Astrocyte (in vitro differentiated cells and primary cell): ENCODE measurements at regions not wholly inside any gene's neighbourhood (a gene's known extent, or its start where the extent isn't known, plus 50 kb on each side); places are given as distances from the start of the nearest gene placed in this dataset.

Source experiments
- EZH2 ChIP-seq: IDR thresholded peaks from 2 replicates; pipeline ENCODE4 v1.6.1; 2012; ENCODE audit warnings: mild to moderate bottlenecking, low read length, inconsistent platforms; ENCODE audit not compliant: insufficient read depth
- TF ChIP-seq, protein P1 (sequence below): IDR thresholded peaks from 2 replicates; pipeline ENCODE4 v1.5.1; 2011; ENCODE audit warnings: low read depth, mild to moderate bottlenecking, inconsistent platforms, low read length, moderate library complexity; ENCODE audit not compliant: insufficient read depth

DNA sequence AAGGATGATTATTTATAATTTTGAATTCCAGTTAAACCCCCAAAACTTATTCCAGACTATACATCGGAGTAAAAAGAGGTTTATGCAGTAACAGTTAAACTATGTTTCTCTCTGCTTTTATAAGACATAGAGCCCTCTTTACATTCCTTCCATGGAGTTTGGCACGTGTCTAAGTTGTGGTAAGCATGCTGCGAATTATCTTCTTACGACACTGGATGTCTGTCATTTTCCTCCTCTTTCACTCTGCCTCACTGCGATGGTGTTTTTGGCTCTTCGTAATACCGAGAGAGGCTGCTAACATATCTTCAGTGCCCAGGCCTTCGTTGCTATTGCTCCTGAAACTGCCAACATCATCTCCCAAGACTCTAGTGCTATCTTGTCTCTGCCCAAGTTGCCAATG is 83.9 kb upstream of the TGFBR2 start:
- no peak for TF ChIP-seq EZH2
- TF ChIP-seq, protein P1, sequence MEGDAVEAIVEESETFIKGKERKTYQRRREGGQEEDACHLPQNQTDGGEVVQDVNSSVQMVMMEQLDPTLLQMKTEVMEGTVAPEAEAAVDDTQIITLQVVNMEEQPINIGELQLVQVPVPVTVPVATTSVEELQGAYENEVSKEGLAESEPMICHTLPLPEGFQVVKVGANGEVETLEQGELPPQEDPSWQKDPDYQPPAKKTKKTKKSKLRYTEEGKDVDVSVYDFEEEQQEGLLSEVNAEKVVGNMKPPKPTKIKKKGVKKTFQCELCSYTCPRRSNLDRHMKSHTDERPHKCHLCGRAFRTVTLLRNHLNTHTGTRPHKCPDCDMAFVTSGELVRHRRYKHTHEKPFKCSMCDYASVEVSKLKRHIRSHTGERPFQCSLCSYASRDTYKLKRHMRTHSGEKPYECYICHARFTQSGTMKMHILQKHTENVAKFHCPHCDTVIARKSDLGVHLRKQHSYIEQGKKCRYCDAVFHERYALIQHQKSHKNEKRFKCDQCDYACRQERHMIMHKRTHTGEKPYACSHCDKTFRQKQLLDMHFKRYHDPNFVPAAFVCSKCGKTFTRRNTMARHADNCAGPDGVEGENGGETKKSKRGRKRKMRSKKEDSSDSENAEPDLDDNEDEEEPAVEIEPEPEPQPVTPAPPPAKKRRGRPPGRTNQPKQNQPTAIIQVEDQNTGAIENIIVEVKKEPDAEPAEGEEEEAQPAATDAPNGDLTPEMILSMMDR: no peak
